BLaER1 (cell line): ENCODE measurements at regions not wholly inside any gene's neighbourhood (a gene's known extent, or its start where the extent isn't known, plus 50 kb on each side); places are given as distances from the start of the nearest gene placed in this dataset.
A peak's percentile ranks its signal among the peaks of the same experiment; 100 is the strongest.

Source experiments
- H3K27ac ChIP-seq: shearing (Covaris generic); formaldehyde crosslinking; 2 replicates; pipeline ENCODE4 v1.8.1; 2022
- H3K27me3 ChIP-seq: shearing (Covaris generic); formaldehyde crosslinking; 2 replicates; pipeline ENCODE4 v1.8.1; 2022
- H3K36me3 ChIP-seq: shearing (Covaris generic); formaldehyde crosslinking; 2 replicates; pipeline ENCODE4 v1.8.1; 2022
- H3K4me1 ChIP-seq: shearing (Covaris generic); formaldehyde crosslinking; 2 replicates; pipeline ENCODE4 v1.8.1; 2022
- H3K4me2 ChIP-seq: shearing (Covaris generic); formaldehyde crosslinking; 2 replicates; pipeline ENCODE4 v1.8.1; 2022
- H3K4me3 ChIP-seq: shearing (Covaris generic); formaldehyde crosslinking; 2 replicates; pipeline ENCODE4 v1.8.1; 2022
- H3K9ac ChIP-seq: shearing (Covaris generic); formaldehyde crosslinking; 2 replicates; pipeline ENCODE4 v1.8.1; 2022
- H3K9me3 ChIP-seq: shearing (Covaris generic); formaldehyde crosslinking; 2 replicates; pipeline ENCODE4 v1.8.1; 2022
- H4K20me1 ChIP-seq: shearing (Covaris generic); formaldehyde crosslinking; 2 replicates; pipeline ENCODE4 v1.8.1; 2022
- Cebpa-rat ChIP-seq: shearing (Covaris generic); IDR thresholded peaks from 2 replicates; pipeline ENCODE4 v1.8.1; 2022

- Histone ChIP-seq H3K4me1 (peaks cover 78% of the 10 kb centered on the region), H4K20me1 (no peaks in the 10 kb centered on the region), H3K9ac (peak overlapping the region; percentile 45; the same call in 1 of the 2 replicates), H3K27me3 (no peaks in the 10 kb centered on the region), H3K27ac (peak overlapping the region; percentile 35; the same call in 1 of the 2 replicates), H3K9me3 (no peaks in the 10 kb centered on the region), H3K36me3 (no peaks in the 10 kb centered on the region), H3K4me3 (peak overlapping the region; percentile 59), H3K4me2 (peak overlapping the region; percentile 96)
- no peak for TF ChIP-seq Cebpa-rat
Observed at GRCh38 chr16:14002416-14002990, 68.6 kb upstream of the MRTFB start.

- H3K9me3 ChIP-seq, result no peaks in the 10 kb centered on the region
- H3K9ac ChIP-seq, result peak overlapping the region; percentile 45
- peak overlapping the region; percentile 35; the same call in 1 of the 2 replicates for H3K27ac ChIP-seq
- TF ChIP-seq Cebpa-rat, result no peak
- H3K36me3 ChIP-seq, result no peaks in the 10 kb centered on the region
- no peaks in the 10 kb centered on the region for H3K27me3 ChIP-seq
- no peaks in the 10 kb centered on the region for H4K20me1 ChIP-seq
- H3K4me1 ChIP-seq, result peaks cover 71% of the 10 kb centered on the region
- peak overlapping the region; percentile 59 for H3K4me3 ChIP-seq
- peak overlapping the region; percentile 96 for H3K4me2 ChIP-seq
Observed at GRCh38 chr16:14003074-14003570, 68.0 kb upstream of the MRTFB start.

GRCh38 chr16:14004031-14004728 is 66.9 kb upstream of the MRTFB start:
- Histone ChIP-seq H3K36me3 (no peaks in the 10 kb centered on the region), H3K9me3 (no peaks in the 10 kb centered on the region), H4K20me1 (no peaks in the 10 kb centered on the region), H3K4me2 (peak overlapping the region; percentile 96), H3K4me3 (no peak overlapping the region), H3K4me1 (peaks cover 61% of the 10 kb centered on the region), H3K9ac (no peak overlapping the region), H3K27ac (peak overlapping the region; percentile 51), H3K27me3 (no peaks in the 10 kb centered on the region)
- no peak for TF ChIP-seq Cebpa-rat

GRCh38 chr16:14004729-14005315 is 66.3 kb upstream of the MRTFB start:
- no peaks in the 10 kb centered on the region for H3K9me3 ChIP-seq
- no peaks in the 10 kb centered on the region for H3K36me3 ChIP-seq
- peak overlapping the region; percentile 51 for H3K27ac ChIP-seq
- H3K4me2 ChIP-seq, result peak overlapping the region; percentile 96
- no peaks in the 10 kb centered on the region for H3K27me3 ChIP-seq
- TF ChIP-seq Cebpa-rat, result no peak
- no peaks in the 10 kb centered on the region for H4K20me1 ChIP-seq
- H3K4me3 ChIP-seq, result no peak overlapping the region
- peaks cover 54% of the 10 kb centered on the region for H3K4me1 ChIP-seq
- 0 out of 2 replicates have a peak overlapping the region, but pooled peaks have one; percentile 5 for H3K9ac ChIP-seq

- Histone ChIP-seq H4K20me1 (no peaks in the 10 kb centered on the region), H3K4me1 (peaks cover 49% of the 10 kb centered on the region)
- no peak for TF ChIP-seq Cebpa-rat
Observed at GRCh38 chr16:14005335-14005734, 65.8 kb upstream of the MRTFB start.

GRCh38 chr16:14007450-14007849 is 63.7 kb upstream of the MRTFB start:
- Histone ChIP-seq H3K4me1 (peaks cover 28% of the 10 kb centered on the region), H3K36me3 (no peaks in the 10 kb centered on the region), H3K9me3 (no peaks in the 10 kb centered on the region), H3K27me3 (no peaks in the 10 kb centered on the region), H3K27ac (no peak overlapping the region), H3K4me2 (no peak overlapping the region), H3K4me3 (no peak overlapping the region), H3K9ac (no peak overlapping the region), H4K20me1 (no peaks in the 10 kb centered on the region)
- TF ChIP-seq Cebpa-rat, result no peak

More at GRCh38 chr16:14005335-14005734, 65.8 kb upstream of the MRTFB start:
- Histone ChIP-seq H3K4me2 (peak overlapping the region; percentile 96; the same call in 1 of the 2 replicates), H3K27ac (peak overlapping the region; percentile 51), H3K4me3 (no peak overlapping the region), H3K27me3 (no peaks in the 10 kb centered on the region), H3K9me3 (no peaks in the 10 kb centered on the region), H3K9ac (0 out of 2 replicates have a peak overlapping the region, but pooled peaks have one; percentile 5), H3K36me3 (no peaks in the 10 kb centered on the region)

- no peaks in the 10 kb centered on the region for H3K27me3 ChIP-seq
- no peak overlapping the region for H3K9ac ChIP-seq
- no peak overlapping the region for H3K4me2 ChIP-seq
- TF ChIP-seq Cebpa-rat, result no peak
- H4K20me1 ChIP-seq, result no peaks in the 10 kb centered on the region
- H3K4me1 ChIP-seq, result no peaks in the 10 kb centered on the region
- no peak overlapping the region for H3K4me3 ChIP-seq
- H3K27ac ChIP-seq, result no peak overlapping the region
- no peaks in the 10 kb centered on the region for H3K9me3 ChIP-seq
- H3K36me3 ChIP-seq, result no peaks in the 10 kb centered on the region
Observed at GRCh38 chr16:14011001-14011400, 60.1 kb upstream of the MRTFB start.

- no peak overlapping the region for H3K4me2 ChIP-seq
- no peak overlapping the region for H3K27ac ChIP-seq
- no peaks in the 10 kb centered on the region for H3K36me3 ChIP-seq
- H3K4me1 ChIP-seq, result no peaks in the 10 kb centered on the region
- no peaks in the 10 kb centered on the region for H4K20me1 ChIP-seq
- H3K27me3 ChIP-seq, result no peaks in the 10 kb centered on the region
- no peak overlapping the region for H3K9ac ChIP-seq
- TF ChIP-seq Cebpa-rat, result no peak
- no peak overlapping the region for H3K4me3 ChIP-seq
- no peaks in the 10 kb centered on the region for H3K9me3 ChIP-seq
Observed at GRCh38 chr16:14011846-14012245, 59.3 kb upstream of the MRTFB start.

- H3K4me3 ChIP-seq, result no peak overlapping the region
- no peaks in the 10 kb centered on the region for H4K20me1 ChIP-seq
- peak; percentile 50; the same call in 1 of the 2 replicates for TF ChIP-seq Cebpa-rat
- no peak overlapping the region for H3K4me2 ChIP-seq
- no peaks in the 10 kb centered on the region for H3K36me3 ChIP-seq
- no peaks in the 10 kb centered on the region for H3K27me3 ChIP-seq
- no peak overlapping the region for H3K9ac ChIP-seq
- no peaks in the 10 kb centered on the region for H3K9me3 ChIP-seq
- H3K4me1 ChIP-seq, result no peaks in the 10 kb centered on the region
- H3K27ac ChIP-seq, result no peak overlapping the region
Observed at GRCh38 chr16:14013145-14013570, 58.0 kb upstream of the MRTFB start.
